HG03342 (cell line): ENCODE measurements at regions not wholly inside any gene's neighbourhood (a gene's known extent, or its start where the extent isn't known, plus 50 kb on each side); places are given as distances from the start of the nearest gene placed in this dataset.

Experiments used
- ATAC-seq: cut with Tn5 transposase; IDR thresholded peaks from one replicate; pipeline ENCODE4 v1.9.1; 2021; ENCODE audit warnings: mild to moderate bottlenecking, moderate library complexity; ENCODE audit not compliant: unreplicated experiment

DNA sequence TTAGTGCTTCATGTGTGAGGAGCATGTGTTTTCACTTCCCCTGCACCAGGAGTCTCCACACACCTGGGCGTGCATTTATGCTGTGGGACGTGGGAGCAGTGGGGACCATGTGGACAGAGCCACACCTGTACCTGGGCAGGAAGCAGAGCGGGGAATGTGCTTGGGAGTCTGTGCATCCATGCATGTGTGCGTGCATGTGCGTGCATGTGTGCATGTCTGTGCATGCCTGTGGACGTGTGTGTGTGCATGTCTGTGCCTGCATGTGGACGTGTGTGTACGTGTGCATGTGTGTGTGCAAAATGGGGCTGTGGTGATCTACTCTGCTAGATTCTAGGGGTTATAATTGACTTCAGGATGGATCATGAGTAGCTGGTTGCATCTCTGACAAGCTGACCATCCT, 224.0 kb upstream of the GMDS start:
- no peak for ATAC-seq

DNA sequence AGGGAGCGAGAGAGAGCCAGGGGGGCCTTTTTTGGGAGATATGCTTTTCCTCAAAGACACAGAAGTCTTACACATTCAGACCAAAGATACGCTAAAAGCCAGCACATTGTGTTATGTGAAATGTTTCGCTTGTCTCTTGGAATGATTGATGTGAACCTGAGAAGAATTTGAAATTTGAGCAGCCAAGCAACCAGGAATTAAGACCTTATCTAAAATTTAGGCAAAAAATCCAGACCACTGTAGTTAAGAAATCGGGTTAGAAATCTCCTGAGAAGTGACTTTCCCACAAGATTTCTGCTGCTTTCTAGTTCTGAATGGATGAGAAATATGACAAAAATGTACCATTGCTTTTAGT, 223.2 kb upstream of the GMDS start:
- no peak for ATAC-seq

GRCh38 chr6:2467929-2468600, 222.7 kb upstream of the GMDS start:
- ATAC-seq: no peak

- ATAC-seq: no peak
Measured at GRCh38 chr6:2465336-2465735, 219.9 kb upstream of the GMDS start.

DNA sequence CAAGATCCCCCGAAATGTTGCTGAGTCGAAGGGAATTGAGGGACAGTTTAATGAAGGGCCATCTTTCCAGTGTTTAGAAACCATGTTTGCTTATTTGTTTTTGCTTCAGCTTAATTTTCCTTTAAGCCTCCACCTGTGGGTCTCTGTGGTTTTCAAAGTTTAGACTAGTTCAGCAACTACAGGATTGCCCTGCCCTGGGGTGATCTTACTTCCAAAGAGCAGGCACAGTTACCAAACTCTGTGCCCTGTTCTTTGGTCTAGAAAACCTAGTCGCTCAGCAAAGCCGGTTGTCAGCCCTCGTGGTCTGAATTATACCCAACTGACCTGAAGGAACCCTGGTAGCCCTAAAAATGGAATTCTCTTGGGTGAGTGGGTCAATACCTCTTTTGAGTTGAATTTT, 219.2 kb upstream of the GMDS start:
- ATAC-seq: no peak

- no peak for ATAC-seq
Measured at GRCh38 chr6:2462831-2463230, 217.4 kb upstream of the GMDS start.

- ATAC-seq: no peak
Measured at GRCh38 chr6:2460216-2460745, 214.9 kb upstream of the GMDS start.

DNA sequence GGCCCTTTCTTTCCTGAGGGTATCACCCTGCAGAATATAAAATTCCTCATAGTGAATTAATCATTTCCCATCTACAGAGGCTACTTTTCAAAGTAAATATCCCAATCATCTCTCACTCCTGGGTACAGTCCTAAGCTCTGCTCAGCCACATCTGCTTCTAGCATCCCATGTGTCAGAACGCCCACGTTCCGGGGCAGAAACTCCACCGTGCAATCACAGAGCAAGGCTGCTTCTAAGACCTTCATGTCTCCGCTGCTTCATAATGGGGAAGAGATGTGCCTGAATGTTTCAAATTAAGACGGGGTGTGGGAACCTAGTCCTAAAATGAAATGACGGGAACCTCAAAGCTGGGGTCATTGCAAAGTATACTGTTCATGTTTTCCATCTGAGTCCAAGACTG, 208.8 kb upstream of the GMDS start:
- ATAC-seq: no peak

DNA sequence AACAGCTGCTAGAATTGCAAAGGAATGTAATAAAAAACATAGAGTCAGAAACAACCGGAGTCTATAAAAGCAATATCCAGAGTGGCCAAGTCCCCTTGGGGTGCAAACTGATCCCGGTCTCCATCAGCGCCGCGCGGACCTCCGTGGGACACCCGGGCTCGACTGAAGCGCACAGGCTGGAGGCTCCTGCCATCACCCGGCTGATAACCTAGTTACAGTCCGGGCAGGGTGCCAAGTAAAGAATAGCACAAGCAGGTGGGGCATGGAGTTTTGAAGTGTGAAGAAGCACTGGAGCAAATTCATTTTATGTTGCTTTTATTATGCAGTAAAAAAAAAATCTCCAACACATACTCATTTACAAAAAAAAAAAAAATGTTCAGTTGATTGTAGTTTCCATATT, 205.1 kb upstream of the GMDS start:
- no peak for ATAC-seq

DNA sequence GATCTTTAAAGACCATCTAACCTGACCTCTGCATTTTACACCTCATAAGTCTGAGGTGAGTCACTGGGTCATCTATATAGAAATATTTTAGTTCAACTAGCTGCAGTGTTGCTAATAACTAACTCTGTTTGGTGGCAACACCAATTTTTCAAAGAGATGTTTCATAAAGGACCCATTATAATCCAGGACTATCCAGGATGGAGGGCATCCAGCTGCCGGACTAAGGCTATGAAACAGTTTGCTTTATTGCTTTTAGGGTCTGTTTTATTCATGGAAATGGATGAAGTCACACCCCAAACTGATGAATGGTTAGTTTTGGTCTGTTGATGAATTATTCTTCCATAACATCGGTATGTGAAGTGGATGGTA, 204.2 kb upstream of the GMDS start:
- ATAC-seq: no peak

DNA sequence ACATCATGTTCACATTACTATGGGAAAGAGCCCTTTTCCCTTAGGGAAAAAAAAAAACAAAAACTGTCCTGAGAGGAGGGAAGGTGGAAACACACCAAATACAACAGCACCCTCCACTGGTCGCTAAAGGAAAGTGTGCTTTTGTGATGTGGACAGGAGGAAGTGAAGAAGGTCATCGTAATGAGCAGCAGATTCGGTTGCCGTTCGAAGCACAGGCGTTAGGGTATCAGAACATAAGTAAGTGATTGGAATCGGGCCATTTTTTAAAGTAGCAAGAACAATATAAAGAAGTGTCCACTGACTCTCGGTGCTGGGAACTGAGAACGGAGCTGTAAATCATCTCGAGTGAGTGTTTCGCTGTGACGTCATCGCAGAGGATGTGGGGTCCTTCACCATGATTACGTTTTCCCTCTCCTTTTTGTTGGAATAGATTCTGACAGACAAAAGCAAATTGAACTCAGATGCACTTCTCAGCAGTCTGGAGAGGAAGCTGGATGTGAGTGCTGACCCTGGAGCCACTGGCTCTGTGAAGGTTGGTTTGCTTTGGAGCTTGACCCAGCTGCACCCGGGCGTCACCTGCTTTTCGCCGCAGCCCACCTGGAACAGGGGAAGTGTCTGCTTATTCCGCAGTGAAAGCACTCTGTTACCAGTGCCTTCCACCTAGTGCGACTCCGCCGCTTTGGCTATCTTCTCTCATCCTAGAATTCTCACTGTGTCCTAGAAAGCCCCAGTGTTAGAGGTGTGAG, 203.6 kb upstream of the GMDS start:
- ATAC-seq: no peak

GRCh38 chr6:2447931-2448330, 202.5 kb upstream of the GMDS start:
- ATAC-seq: no peak

DNA sequence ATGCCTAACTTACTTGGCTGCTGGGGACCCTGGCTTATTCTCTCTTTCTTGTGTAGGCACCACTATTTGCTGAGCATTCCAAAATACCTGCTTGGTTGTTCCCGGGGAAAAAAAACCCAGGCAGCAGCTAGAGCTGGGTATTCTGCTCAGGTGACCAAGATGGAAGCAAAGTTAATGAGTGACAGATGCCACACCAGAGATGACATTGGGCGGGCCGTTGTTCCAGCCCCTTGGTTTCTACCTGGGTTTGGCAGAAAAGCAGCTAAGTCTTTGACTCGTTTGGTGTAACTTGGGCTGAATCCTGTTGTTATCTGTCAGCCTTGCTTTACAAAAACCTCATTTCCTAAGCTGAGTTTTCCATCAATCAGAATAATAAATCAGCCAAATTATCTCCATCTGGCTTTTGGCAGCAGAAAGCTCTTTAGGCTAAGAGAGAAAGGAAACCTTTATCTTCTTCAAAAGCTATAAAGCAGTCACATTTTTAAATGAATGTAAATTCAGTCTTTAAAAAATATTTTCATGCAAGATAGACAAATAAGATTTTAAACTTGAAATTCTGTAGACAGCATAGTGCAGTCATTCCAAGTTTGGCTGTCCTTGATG, 202.0 kb upstream of the GMDS start:
- ATAC-seq: no peak

GRCh38 chr6:2441601-2442475, 196.4 kb upstream of the GMDS start:
- ATAC-seq: no peak

- no peak for ATAC-seq
Measured at GRCh38 chr6:2440516-2440915, 195.1 kb upstream of the GMDS start.

- ATAC-seq: no peak
Measured at GRCh38 chr6:2439632-2440031, 194.2 kb upstream of the GMDS start.

GRCh38 chr6:2439082-2439481, 193.7 kb upstream of the GMDS start:
- no peak for ATAC-seq

- no peak for ATAC-seq
Measured at GRCh38 chr6:2436410-2437154, 191.2 kb upstream of the GMDS start.

- no peak for ATAC-seq
Measured at GRCh38 chr6:2435323-2435722, 189.9 kb upstream of the GMDS start.

DNA sequence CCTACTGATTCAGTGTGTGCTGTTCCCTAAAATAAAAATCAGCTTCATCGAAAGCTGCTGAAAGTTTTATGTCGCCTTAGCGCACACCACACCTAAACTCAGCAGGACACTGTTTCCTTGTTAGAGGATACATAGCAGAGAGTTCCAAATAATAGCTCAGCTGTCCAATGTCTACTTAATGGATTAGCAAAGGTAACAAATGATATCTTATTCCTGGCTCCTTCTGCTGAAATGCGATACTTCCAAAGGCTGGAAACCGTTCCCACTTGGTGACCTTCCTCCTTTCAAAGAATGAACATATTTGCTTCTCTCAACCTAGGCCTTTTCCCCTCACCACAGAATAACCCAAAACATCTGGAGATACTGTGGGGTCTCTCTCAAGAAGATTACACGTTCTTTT, 189.5 kb upstream of the GMDS start:
- ATAC-seq: no peak

DNA sequence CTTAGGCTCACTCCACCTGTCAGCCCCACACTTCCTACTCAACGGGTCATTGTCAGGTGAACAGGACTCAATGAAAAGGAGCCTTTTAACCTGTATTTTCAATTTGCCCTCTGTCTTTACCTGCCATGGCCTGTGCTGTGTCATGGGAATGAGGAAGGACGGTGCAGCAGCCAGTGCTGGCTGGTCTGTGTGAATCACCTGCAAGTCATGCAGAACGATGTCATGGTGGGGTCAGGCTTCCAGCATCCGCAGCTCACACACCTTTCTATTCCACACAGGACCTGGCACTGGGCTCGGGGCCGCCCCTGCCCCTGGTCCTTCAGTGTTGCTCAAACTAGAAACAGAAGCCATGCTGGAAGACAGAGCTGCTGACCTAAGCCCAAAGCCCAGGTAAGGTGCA, 188.7 kb upstream of the GMDS start:
- no peak for ATAC-seq
